Renal pelvis (tissue), 1 donor: ENCODE measurements at regions not wholly inside any gene's neighbourhood (a gene's known extent, or its start where the extent isn't known, plus 50 kb on each side); places are given as distances from the start of the nearest gene placed in this dataset.

Source experiments
- DNase-seq: peaks from one replicate; pipeline ENCODE4 v3.0.0-alpha.2; 2013

GRCh38 chr3:22594990-22595389 is 608.1 kb upstream of the UBE2E2 start:
- no peak for DNase-seq

- no peak for DNase-seq
Observed at GRCh38 chr3:22606461-22606860, 596.7 kb upstream of the UBE2E2 start.

- no peak for DNase-seq
Observed at GRCh38 chr3:22606938-22607337, 596.2 kb upstream of the UBE2E2 start.

DNA sequence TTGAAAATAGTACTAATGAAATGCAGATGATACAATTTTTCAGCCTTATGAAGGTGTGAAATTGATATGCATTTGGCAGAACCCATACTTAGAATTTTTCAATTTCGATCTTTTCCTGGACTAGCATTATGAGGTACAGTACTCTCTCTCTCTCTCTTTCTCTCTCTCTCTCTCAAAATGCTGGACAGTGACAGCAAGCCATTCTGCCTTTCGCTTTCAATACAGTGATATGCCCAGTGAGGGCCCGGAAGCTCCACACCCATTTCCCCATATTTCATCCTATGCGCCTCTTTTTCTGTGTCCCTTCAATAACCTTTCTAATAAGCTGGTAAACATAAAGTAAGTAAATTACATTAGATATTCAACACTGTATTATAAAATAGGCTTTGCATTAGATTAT is 595.0 kb upstream of the UBE2E2 start:
- no peak for DNase-seq

GRCh38 chr3:22608721-22609120 is 594.4 kb upstream of the UBE2E2 start:
- no peak for DNase-seq

DNA sequence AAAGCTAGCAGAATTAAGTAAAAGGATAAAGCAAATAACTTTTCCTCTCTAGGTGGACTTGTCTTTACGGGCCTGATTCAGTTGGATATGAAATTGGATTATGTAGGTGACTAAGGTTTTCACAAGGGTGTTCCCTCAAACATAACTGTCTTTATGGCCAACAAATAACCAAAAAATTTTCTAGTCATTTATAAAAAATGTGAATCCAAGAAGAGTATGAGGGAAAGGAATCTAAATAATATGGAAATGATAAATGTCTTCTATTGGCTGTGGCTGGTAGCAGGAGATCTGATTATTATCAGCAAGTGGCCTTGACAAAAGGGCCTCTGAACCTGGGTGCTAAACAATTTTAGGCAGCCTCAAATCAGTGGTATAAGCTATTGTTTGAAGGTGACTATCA is 594.0 kb upstream of the UBE2E2 start:
- DNase-seq: no peak

DNA sequence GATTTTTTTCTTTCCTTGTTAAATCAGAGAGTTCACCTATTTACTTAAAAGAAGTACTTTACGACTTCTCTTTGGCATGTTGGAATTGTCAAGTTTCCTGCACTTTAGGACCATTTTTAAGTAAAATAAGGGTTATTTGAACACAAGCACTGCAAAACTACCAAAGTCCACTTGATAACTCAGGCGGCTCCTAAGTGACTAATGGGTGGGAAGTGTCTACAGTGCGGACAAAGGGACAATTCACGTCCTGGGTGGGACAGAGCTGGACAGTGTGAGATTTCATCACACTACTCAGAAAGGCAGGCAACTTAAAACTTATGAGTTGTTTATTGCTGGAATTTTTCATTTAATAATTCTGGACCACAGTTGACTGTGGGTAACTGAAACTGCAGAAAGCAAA is 590.2 kb upstream of the UBE2E2 start:
- no peak for DNase-seq

GRCh38 chr3:22615790-22616189 is 587.3 kb upstream of the UBE2E2 start:
- no peak for DNase-seq

GRCh38 chr3:22617372-22617771 is 585.8 kb upstream of the UBE2E2 start:
- no peak for DNase-seq

GRCh38 chr3:22620498-22620897 is 582.6 kb upstream of the UBE2E2 start:
- DNase-seq: no peak

DNA sequence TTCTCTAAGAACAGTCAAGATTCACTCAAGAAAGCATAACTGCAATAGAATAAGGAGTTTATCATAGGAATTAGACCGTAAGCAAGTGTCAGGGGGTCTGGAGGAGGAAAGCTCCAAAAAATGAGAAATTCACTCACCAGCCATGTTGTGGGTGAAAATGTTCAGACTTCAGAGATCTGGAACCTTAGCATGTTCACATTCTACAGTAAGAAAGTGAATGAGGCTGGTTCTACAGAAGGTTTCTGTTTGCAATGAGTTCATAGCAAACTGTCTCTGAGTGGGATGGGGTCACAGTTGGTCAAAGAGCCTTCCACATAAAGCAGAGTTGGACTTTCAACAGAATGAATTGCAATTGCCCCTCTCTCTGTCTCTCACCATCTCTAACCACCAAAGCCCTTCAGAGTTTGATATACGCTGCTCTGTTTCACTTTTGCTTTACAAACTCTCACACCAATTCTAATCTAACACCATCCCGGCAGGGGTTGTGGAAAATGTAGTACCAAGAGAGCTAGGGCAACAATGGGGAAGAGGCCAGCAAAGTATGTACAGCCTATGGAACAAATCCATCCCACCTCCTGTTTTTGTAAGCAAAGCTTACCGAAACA is 581.8 kb upstream of the UBE2E2 start:
- DNase-seq: no peak

DNA sequence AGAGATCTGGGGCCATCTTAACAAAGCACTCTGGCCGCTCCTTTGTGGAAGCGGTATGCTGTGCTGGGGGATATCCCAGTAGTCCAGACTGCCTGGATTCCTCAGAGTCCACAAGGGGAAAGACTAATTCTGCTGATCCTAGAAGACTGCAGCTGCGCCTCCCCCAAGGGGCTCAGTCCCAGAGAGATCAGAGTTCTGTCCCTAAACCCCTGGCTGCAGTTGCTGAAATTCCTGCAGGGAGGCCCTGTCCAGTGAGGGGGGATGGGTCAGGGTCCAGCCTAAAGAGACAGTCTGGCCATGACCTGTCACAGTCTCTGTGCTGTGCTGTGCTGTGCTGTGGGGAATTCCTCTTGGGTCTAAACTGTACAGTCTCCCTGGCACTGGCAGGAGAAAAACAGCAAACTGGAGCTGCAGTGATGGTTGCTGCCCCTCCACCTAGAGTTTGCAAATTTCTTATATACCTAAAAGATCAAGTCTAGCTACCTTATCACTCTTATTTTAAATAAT is 575.1 kb upstream of the UBE2E2 start:
- DNase-seq: no peak

- DNase-seq: no peak
Observed at GRCh38 chr3:22632536-22632935, 570.6 kb upstream of the UBE2E2 start.

- no peak for DNase-seq
Observed at GRCh38 chr3:22634433-22634832, 568.7 kb upstream of the UBE2E2 start.

DNA sequence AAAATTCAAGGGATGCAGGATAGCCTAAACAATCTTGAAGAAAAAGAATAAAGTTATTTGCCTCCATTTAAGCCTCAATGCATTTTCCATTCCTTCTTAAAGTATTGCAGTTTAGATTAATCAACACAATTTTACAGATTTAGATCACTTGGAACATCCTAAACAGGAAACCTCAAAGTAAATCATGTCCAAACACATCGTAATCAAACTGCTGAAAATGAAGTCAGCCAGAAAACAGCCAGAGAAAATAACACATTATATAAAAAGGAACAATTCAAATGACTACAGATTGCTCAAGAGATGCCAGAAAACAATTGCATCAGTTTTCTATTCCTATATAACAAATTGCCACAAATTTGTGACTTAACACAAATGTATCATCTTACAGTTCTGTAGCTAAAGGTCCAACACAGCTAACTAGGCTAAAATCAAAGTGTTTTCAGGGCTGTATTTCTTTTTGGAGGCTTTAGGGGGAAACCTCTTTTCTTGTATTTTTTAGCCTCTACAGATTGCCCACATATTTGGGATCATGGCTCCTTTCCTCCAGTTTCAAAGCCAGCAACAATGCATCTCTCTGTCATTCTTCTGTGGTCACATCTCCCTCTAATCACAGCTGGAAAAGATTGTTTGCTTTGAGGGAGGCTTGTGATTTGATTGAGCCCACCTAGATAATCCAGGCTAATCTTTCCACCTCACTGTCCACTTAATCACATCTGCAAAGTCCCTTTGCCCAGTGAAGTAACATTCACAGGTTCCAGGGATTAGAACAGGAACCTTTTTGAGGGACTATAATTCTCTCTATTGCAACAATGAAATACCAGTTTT is 543.3 kb upstream of the UBE2E2 start:
- no peak for DNase-seq

DNA sequence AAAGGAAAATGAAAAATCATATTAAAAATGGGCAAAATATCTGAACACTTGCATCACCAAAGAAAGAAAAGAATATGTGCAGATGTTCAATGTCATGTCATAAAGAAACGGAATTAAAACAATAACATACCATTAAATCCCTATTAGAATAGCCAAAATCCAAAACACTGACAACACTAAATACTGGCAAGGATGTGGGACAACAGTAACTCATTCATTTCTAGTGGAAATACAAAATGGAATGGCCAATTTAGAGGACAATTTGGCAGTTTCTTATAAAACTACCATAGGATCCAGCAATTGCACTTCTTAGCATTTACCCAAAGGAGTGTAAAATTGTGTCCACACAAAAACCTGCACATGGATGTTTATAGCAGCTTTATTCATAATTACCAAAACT is 542.5 kb upstream of the UBE2E2 start:
- DNase-seq: no peak

GRCh38 chr3:22661121-22661700 is 541.9 kb upstream of the UBE2E2 start:
- DNase-seq: no peak

- no peak for DNase-seq
Observed at GRCh38 chr3:22665528-22665927, 537.6 kb upstream of the UBE2E2 start.

DNA sequence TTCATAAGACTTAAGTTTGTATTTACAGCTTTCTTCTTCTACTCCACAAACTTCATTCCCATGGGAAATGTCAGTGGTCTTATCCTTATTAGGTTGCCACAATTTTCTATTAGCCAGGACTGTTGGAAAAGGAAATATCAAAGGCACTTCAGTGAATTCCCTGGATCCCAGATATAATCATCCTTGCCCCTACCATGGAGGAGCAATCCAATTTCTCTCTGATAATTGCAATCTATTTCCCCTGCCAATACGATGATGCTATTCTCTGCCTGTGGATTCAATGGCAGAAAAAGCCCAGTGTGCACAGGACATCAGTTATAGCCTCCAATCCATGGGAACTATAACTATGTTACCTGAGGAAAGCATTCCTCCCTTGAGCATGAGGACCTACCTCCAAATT is 536.4 kb upstream of the UBE2E2 start:
- DNase-seq: no peak

- no peak for DNase-seq
Observed at GRCh38 chr3:22671848-22672247, 531.3 kb upstream of the UBE2E2 start.

- no peak for DNase-seq
Observed at GRCh38 chr3:22684739-22685138, 518.4 kb upstream of the UBE2E2 start.

GRCh38 chr3:22685597-22685996 is 517.5 kb upstream of the UBE2E2 start:
- DNase-seq: no peak

DNA sequence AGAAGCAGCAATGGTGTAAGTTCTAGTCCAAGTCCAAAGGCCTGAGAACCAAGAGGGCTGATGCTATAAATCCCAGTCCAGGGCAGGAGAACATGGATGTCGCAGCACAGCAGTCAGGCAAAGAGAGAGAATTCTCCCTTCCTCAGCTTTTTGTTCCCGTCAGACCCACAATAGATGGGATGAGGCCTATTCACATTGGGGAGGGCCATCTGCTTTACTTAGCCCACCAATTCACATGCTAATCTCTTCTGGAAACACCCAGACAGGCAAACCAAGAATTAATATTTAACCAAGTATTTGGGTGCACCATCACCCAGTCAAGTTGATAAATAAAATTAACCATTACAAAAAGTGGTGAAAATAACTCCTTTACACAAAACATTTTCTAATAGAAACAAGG is 511.7 kb upstream of the UBE2E2 start:
- DNase-seq: no peak
